Activated T-helper 1 cell treated with Interleukin-2 at 50 U/mL for 16 hours (primary cell): ENCODE measurements at regions not wholly inside any gene's neighbourhood (a gene's known extent, or its start where the extent isn't known, plus 50 kb on each side); places are given as distances from the start of the nearest gene placed in this dataset.
"Not testable (repeated sequence)": the region's sequence is repeated elsewhere in the genome, so short reads cannot be mapped to it uniquely, and the experiment has no call there.

Source experiments
- DNase-seq: peaks from one replicate; pipeline ENCODE4 v3.0.0-alpha.2; 2020; ENCODE audit warnings: low read depth

DNA sequence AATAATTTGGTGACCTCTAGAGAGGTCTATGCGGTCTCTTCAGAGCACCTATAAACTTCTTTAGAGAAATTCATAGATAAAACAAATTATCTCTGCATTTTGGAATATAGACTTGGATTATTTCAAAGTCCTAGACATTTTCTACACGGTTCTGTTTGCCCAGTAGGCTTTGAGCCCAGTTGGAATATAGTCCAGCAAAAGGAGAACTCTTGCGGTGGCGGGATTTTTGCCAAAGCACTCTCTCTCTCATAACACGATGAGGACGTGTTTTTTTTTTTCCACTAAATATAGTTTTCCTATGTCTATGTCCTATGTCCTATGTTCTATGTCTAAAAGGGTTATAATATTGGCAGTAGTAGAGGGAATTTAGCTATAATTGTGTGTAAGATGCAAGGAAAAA, 164.9 kb upstream of the AGR3 start:
- DNase-seq = no peak

DNA sequence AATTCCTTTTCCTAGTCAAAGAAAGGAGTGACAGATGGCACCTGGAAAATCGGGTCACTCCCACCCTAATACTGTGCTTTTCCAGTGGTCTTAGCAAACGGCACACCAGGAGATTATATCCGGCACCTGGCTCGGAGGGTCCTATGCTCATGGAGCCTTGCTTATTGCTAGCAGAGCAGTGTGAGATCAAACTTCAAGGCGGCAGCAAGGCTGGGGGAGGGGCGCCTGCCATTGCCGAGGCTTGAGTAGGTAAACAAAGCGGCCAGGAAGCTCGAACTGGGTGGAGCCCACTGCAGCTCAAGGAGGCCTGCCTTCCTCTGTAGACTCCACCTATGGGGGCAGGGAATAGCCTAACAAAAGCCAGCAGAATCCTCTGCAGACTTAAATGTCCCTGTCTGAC, 171.4 kb upstream of the AGR3 start:
- not testable (repeated sequence) for DNase-seq

GRCh38 chr7:17054206-17054605, 172.4 kb upstream of the AGR3 start:
- no peak for DNase-seq

DNA sequence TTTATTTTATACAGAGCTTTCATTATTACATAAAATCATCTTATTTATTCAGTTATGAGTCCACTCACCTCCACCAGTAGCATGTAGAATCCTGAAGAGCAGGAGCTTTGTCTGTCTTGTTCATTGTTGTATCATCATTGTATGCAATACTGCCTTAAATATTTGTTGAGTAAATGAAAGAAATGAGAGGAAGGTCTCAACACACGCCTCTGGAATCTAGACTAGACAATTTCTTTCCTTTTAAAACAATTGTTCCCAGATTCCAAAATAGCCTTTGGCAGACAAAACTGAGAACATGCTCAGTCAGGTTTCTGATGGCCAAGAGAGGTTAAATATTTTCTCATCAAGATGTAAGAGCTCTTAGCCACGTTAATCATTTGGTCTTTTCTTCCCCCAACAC, 173.1 kb upstream of the AGR3 start:
- no peak for DNase-seq

- no peak for DNase-seq
Measured at GRCh38 chr7:17055596-17055995, 173.8 kb upstream of the AGR3 start.

- no peak for DNase-seq
Measured at GRCh38 chr7:17056491-17057142, 174.8 kb upstream of the AGR3 start.

- no peak for DNase-seq
Measured at GRCh38 chr7:17057143-17057509, 175.3 kb upstream of the AGR3 start.

DNA sequence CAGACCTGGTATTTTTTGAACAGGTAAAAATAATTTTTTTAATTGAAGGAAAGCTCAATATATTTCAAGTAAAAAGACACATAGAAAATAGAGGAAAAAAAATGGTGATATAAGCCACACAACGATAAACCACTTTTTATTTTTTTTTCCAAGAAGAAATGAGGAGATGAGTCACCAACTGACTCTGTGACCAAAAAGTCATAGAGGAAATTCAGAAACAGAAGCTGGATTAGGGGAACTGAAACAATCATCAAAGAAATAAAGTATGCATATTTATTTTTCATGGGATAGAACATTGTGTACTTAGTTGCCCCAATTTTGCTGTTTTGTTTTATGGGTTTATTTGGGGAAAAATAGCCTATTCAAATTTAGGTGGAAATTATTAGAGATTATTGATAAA, 176.8 kb upstream of the AGR3 start:
- DNase-seq = no peak

DNA sequence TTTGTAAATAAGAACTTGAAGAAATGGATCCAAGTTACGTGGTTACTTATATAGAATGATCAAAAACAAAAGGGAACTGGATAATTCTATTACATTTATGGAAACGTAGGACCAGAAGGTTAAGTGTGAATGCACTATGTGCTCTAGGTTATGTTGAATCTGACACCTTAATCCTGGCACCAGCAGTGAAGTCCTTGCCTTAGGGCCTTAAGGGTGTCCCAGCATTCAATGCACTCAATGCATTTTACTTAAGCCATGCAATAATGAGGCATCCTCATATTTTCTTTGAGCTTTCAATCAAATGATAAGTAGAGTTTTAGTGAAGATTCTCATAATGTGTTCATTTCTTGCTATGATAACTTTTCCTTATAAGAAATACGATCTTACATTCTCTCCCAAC, 178.3 kb upstream of the AGR3 start:
- no peak for DNase-seq

GRCh38 chr7:17061443-17061842, 179.7 kb upstream of the AGR3 start:
- DNase-seq = no peak

DNA sequence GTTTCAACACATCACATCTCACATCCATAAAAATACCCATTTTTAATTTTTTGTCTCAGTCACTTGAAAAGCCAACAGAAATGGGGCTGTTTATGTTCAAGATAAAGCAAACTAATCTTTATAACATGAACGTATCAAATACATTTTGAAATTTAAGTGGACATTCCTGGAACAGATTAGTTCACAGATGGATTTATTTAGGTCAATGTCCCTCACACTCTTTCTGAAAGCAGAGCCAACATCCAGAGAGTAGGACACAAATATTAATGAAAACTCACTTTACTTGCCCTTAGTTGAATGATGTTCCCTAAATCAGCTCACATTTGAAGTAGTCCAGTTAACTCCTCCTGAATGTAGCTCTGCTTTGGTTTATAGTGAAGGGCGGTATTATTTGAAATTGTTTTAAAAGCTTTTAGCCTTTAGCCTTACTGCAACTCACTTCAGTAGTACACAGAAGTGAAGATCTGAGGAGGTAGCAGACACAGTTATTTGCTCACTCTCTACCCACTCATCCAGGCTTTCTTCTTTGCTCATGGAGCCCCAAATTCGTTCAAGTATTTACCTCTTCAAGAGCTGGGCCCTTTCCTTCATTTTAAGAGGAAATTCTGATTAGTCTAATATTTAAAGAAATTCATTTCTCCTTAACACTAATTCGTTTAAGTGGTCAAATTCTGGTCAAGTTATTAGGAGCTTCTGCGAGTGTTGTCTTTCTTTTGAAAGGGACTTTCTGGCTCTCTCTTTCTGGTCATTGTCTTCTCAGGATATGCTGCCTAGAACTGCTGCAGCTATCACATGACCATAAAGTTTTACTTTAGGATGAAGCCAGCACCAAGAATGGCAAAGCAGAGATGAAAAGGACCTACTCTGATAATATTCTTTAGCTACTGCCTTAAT, 180.6 kb upstream of the AGR3 start:
- DNase-seq = no peak

- DNase-seq = no peak
Measured at GRCh38 chr7:17063045-17063383, 181.2 kb upstream of the AGR3 start.

- no peak for DNase-seq
Measured at GRCh38 chr7:17067691-17068090, 185.9 kb upstream of the AGR3 start.

GRCh38 chr7:17069146-17069545, 187.4 kb upstream of the AGR3 start:
- no peak for DNase-seq

DNA sequence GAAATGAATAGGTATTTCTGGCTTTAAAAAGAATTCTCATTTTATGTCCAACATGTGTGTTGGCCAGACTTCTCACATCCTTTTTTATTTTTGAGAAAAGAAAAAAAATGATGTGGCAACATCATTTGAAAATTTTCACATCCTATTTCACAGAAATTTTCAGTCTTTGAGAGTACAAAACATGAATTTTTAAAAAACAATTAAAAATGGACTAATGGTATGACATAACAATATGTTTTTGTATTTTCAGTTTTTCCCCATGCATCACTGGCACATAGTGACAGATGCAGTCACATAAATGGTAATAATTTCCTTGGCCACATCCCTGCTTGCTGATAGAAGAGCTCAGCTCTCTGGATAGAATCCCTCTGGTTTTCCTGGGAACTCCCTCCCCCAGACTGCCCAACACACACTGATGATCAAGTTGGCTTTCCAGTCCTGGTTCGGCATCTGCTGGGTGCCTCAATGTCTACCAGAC, 188.5 kb upstream of the AGR3 start:
- no peak for DNase-seq

- DNase-seq = no peak
Measured at GRCh38 chr7:17071866-17072265, 190.1 kb upstream of the AGR3 start.

DNA sequence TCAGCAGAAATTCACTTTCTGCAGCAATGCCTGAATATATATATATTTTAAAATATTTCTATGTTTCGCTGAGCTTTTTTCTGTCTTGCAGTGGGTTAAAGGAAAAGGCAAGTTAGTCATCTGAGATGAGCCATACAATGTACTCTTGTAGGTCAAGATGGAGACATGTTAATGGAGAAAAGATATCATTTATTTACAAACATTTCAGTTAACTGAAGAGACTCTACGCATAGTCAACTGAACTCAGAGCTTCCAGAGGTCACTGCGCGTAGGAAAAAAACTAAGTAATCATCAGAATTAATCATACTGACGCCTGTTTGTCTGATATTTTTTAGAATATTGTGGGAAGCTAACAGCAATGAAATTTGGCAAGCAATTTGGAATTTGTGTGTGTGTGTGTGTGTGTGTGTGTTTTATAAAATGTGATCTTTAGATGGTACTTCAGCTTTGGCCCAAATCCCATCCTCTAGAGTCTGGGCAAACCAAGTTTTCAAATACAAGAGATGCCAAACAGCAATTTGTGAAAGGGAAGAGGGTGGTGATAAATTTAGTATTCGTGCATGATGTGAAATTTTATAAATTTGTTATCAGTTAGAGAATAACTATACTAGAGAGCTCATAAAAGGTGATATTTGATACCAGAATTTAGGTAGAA, 193.9 kb upstream of the AGR3 start:
- DNase-seq = no peak

DNA sequence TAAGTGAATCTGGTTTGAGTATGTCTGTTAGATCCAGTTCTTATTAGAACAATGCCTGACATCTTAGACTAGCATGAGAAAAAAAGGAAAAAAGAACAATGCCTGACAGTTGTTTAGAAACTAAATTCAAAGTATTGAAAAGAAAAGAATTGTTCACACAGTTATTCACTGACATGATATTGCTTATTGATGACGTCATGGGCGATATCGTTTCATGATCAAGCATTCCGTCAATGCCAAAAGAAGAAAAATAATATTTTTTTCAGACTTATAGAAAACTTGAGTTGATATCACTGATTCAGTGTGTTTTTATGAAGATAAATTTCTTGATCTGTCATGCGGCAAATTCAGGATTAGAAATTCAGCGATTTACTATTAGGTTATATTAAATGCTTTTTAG, 196.5 kb upstream of the AGR3 start:
- DNase-seq = no peak

DNA sequence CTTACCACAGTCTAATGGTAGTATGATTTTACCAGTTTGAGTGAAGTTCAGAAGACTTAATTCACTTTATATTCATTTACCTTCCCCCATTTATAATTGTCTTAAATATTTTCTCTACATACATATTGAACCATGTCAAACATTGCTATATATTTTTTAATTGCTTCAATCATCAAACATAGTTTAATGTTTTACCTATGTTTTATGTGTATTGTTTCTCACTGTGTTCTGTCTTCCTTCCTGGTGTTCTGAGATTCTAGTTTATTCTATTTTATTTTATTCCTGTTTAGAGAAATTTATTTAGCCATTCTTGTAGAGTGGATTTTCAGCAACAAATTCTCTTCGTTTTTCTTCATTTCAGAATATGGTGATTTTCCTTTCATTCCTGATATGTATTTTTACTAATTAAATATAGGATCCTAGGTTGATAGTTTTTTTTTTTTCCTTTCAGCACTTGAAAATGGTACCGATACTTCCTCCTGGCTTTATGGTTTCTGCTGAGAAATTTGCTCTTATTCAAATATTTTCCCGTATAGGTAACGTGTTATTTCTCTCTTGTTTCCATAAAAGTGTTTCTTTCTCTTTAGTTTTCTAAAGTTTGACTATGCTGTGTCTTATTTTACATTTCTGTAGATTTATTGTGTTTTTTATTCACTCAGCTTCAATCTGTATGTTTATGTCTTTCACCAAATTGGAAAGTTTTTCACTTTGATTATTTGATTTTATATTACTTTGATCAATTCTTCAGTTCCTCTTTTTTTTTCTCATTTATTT, 201.8 kb upstream of the AGR3 start:
- no peak for DNase-seq

DNA sequence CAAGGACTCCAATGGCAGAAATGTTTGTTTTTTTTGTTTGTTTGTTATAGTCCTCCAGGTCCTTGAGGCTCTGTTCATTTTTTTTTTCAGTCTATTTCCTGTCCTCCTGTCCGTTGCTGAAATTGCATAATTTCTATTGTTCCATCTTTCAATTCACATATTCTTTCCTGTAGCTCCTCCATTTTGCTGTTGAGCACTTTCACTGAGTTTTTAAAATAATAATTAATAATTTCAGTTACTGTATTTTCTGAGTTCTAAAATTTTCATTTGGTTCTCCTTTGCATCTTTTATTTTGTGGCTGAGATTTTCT, 202.3 kb upstream of the AGR3 start:
- no peak for DNase-seq

- DNase-seq = no peak
Measured at GRCh38 chr7:17085186-17085585, 203.4 kb upstream of the AGR3 start.

DNA sequence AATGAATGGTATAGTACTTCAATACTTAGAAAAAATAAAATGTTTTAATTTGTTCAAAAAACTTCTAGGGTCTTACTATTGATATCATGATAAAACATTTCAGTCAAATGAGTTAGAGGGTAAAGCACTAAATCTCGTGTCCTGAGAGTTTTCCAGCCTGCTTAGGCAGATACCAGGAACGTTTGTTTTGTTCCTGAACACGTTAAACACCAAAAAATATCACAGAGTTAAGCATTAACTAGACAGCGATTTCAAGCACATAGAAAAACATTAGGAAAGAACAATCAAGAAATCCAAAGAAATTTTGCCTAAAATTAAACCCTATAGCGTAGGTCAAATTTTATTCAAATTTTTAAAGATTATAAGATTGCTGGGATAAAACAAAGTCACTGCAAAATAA, 204.6 kb upstream of the AGR3 start:
- DNase-seq = no peak

DNA sequence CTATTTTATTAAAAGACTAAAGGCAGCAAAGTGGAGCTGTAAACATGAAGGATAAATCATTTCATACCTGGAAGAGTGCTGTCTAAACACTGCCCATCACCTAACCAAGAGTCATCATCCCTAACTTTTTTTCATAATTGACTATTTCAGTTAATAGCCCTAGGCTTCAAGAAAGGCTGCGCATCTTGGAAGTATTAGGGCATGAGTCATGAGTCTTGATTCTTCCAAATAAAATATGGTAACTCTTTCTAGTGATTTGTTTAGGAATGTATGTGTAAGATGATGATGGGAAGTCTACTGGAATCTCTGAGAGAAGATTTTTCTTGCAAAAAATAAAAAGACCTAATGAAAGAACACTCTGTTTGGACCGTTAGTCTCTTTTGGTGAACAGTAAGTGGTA, 207.7 kb upstream of the AHR start:
- DNase-seq = no peak
